ENCODE measurements at regions not wholly inside any gene's neighbourhood (a gene's known extent, or its start where the extent isn't known, plus 50 kb on each side); places are given as distances from the start of the nearest gene placed in this dataset.

- ChIA-PET POLR2A (no interaction called here), CTCF (no interaction called here)
- no peak for TF ChIP-seq CTCF (IDR thresholded peaks at IDR 0.05)
- H3K4me1 Mint-ChIP-seq, result no peaks in the 10 kb centered on the region
- H3K36me3 Mint-ChIP-seq (ENCODE audit: low read depth), result no peaks in the 10 kb centered on the region
- H3K27me3 Mint-ChIP-seq, result no peaks in the 10 kb centered on the region
- no peak for ATAC-seq (ENCODE audit: low read depth)
- intact Hi-C loops (cut with micrococcal nuclease), result no loop called here
- H3K4me3 Mint-ChIP-seq, result no peak overlapping the region
- H3K27ac Mint-ChIP-seq, result no peak overlapping the region
- no peak for DNase-seq
- H3K9me3 Mint-ChIP-seq, result no peaks in the 10 kb centered on the region
Observed at GRCh38 chr10:117698809-117699208, 156.3 kb downstream of the EMX2 start.

DNA sequence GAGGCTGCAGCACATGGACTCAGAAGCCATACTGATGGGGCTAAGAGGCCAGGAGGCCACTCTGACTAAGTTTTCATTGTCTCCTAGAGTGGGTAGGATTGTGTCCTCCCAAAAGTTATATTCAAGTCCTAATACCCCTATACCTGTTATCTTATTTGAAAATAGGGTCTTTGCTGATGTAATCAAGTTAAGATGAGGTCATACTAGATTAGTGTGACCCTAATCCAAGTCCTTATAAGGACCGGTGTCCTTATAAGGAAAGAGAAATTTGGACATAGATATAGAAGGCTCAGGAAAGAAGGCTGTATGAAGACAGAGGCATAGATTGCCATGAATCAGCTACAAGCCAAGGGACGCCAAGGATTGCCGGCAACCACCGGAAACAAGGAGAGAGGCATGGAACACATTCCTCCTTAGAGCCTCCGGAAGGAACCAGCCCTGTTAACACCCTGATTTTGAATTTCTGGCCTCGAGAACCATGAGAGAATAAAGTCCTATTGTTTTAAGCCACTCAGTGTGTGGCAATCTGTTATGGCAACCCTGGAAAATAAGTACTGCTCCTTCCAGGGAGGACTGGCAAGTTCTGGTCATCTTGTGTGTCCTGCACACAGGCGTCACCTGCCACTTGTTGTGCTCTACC lies 157.0 kb downstream of the EMX2 start:
- intact Hi-C loops (cut with micrococcal nuclease), result no loop called here

DNA sequence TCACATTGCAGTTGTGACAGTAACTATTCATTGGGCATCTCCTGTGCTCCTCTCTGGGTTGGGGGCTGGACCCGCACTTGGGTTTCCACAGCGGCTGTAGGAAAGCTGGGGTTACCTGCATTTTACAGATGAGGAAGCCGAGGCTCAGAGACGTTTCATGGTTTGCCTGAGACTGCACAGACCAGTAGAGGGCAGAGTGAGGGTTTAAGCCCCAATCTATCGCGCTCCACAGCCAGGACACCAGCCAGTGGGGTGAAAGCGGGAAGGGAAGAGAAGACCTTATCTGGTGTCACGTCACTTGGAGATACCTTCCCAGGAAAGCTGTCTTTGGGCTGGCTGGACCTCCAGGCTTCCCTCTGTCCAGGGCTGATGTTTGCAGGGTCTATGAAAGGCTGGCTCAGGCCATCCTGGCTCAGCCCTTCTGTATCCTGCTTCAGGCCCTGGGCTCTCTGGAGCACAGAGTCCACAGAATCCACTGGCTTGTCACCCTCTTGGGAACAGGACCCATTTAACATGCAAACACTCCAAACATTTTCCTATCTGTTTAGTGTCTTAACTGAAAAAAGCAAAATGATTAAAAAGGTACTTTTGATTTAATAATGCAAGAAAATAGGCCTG lies 167.7 kb downstream of the EMX2 start:
- no peaks in the 10 kb centered on the region for H3K27me3 Mint-ChIP-seq
- POLR2A ChIA-PET, result no interaction called here
- CTCF ChIA-PET, result no interaction called here

More for the DNA sequence above, 157.0 kb downstream of the EMX2 start:
- no peak for ATAC-seq (ENCODE audit: low read depth)
- Mint-ChIP-seq H3K36me3 (ENCODE audit: low read depth) (no peaks in the 10 kb centered on the region), H3K27me3 (no peaks in the 10 kb centered on the region), H3K4me1 (no peaks in the 10 kb centered on the region), H3K4me3 (no peak overlapping the region), H3K27ac (no peak overlapping the region), H3K9me3 (no peaks in the 10 kb centered on the region)
- CTCF ChIA-PET, result no interaction called here
- no peak for TF ChIP-seq CTCF (IDR thresholded peaks at IDR 0.05)
- DNase-seq, result no peak
- POLR2A ChIA-PET, result no interaction called here

DNA sequence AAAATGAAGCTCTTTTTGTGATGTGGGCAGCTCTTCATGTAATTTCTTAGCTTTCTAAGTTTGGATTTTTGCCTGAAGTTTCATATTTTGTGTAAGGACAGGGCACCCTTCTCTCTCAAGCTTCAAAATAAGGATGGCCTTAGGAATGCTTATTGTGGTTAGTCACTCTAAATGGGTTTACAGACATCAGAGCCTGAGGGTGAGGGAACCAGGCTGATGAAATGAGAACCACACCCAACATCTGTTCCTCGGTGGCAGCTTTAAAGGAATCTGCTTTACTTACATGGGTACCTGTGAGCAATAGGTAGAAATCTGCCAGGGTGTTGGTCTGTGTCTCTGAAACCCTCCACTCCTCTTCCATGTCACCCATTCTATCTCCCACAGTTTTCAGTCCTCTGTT lies 174.3 kb downstream of the EMX2 start:
- no peak overlapping the region for H3K4me3 Mint-ChIP-seq
- no peak for TF ChIP-seq CTCF (IDR thresholded peaks at IDR 0.05)
- ChIA-PET POLR2A (no interaction called here), CTCF (no interaction called here)
- intact Hi-C loops (cut with micrococcal nuclease), result no loop called here
- H3K4me1 Mint-ChIP-seq, result no peaks in the 10 kb centered on the region
- H3K27me3 Mint-ChIP-seq, result peaks cover 5% of the 10 kb centered on the region
- no peaks in the 10 kb centered on the region for H3K36me3 Mint-ChIP-seq (ENCODE audit: low read depth)
- peaks cover 2% of the 10 kb centered on the region for H3K9me3 Mint-ChIP-seq
- DNase-seq (no peak), ATAC-seq (ENCODE audit: low read depth) (no peak)
- no peak overlapping the region for H3K27ac Mint-ChIP-seq

More for the DNA sequence above, 167.7 kb downstream of the EMX2 start:
- no peak for DNase-seq
- Mint-ChIP-seq H3K9me3 (peaks cover 2% of the 10 kb centered on the region), H3K4me3 (no peak overlapping the region), H3K4me1 (no peaks in the 10 kb centered on the region), H3K36me3 (ENCODE audit: low read depth) (no peaks in the 10 kb centered on the region), H3K27ac (no peak overlapping the region)
- ATAC-seq (ENCODE audit: low read depth), result no peak
- intact Hi-C loops (cut with micrococcal nuclease), result no loop called here
- TF ChIP-seq CTCF (IDR thresholded peaks at IDR 0.05), result no peak

DNA sequence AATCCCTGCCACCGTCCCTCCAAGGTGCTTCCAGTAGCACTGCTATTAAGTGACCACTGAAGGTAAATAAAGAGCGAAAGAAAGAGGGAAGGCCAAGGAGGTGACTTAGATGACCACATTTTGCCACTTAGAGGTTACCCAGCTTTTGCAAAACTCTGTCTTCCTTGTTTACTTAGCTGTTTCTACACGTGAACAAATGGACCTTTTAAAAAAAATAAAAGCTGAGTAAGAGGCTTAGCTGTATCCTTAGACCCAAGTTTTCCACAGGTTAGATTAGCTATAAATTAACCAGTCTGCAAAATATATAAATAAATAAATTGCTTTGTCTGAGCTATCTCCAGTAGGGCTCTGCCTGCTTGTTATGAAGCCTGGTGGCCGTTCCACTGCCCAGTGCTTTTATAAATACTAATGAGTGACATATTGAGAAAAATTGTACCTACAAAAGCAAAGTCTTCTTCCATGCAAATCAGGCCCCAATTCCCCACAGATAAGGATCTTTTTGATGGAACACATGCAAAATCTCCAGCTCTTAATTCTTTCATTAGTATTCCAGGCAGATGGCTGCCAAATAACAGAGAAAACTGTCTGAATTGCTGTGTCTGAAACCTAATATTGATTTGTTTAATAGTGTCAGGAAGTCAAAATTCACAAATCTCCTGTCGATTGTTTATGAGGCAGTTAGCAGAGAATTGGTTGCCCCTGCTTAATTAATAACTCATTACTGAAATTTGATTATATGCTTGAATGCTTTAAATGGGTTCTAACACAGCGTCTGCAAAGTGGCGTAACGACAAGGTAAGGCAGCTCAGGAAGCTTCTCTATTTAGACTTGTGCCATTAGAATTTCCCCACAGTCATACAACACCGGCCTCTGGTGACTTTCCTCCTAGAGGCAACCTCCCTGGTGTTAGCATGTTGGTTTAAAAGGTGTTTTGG lies 176.7 kb downstream of the EMX2 start:
- Mint-ChIP-seq H3K27me3 (peaks cover 11% of the 10 kb centered on the region), H3K36me3 (ENCODE audit: low read depth) (no peaks in the 10 kb centered on the region), H3K27ac (no peak overlapping the region), H3K9me3 (peaks cover 2% of the 10 kb centered on the region), H3K4me1 (no peaks in the 10 kb centered on the region), H3K4me3 (no peak overlapping the region)
- DNase-seq, result no peak
- intact Hi-C loops (cut with micrococcal nuclease), result no loop called here
- ChIA-PET POLR2A (no interaction called here), CTCF (no interaction called here)
- TF ChIP-seq CTCF (IDR thresholded peaks at IDR 0.05), result no peak
- ATAC-seq (ENCODE audit: low read depth), result no peak

All from activated B cell treated with CpG ODN at 0.5 μM for 24 hours (primary cell).